ENCODE measurements at regions not wholly inside any gene's neighbourhood (a gene's known extent, or its start where the extent isn't known, plus 50 kb on each side); places are given as distances from the start of the nearest gene placed in this dataset.

DNA sequence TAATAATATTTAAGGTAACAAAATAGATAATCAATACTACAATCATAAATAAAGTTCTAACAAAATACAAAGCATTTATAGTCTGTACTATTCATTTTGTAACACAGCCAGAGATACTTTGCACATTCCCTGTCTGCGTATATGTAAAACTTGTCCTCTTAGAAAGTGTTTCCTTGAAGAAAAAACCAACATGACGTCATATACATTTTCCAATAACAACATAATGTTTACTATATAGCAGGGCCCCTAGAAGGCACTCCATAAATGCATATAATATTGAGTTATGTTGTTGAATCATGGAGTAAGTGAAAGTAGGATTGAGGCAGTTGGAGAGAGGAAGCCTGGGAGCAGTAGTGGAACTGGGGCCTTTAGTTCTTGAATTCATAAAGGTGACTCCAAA lies 371.4 kb upstream of the HTR2A start:
- FAIRE-seq, result no peak
- no peak for ATAC-seq
- Histone ChIP-seq H3K27ac (ENCODE audit: extremely low read length, insufficient read depth, low read length) (no peak overlapping the region), H2AFZ (ENCODE audit: low read length) (no peak overlapping the region), H3K36me3 (replicated peaks in 1 of 2; ENCODE audit: control insufficient read depth in 1 of 2, insufficient read depth in 2 of 2, low read length in 2 of 2) (no peaks in the 10 kb centered on the region), H3K9me3 (ENCODE audit: low read length) (no peaks in the 10 kb centered on the region), H3K4me3 (replicated peaks in 1 of 3; ENCODE audit: insufficient read depth in 1 of 3, low read depth in 2 of 3, low read length in 3 of 3) (no peak overlapping the region), H3K4me2 (ENCODE audit: low read depth, low read length) (no peak overlapping the region), H4K20me1 (ENCODE audit: insufficient read depth, low read length) (no peaks in the 10 kb centered on the region), H3K27me3 (ENCODE audit: control insufficient read depth in 1 of 2, insufficient read depth in 2 of 2, low read length in 2 of 2) (no peaks in the 10 kb centered on the region), H3K9ac (ENCODE audit: insufficient read depth, low read depth, low read length) (no peak overlapping the region), H3K79me2 (ENCODE audit: insufficient read depth, low read length) (no peaks in the 10 kb centered on the region), H3K4me1 (ENCODE audit: insufficient read depth, low read length) (no peaks in the 10 kb centered on the region)
- CTCF ChIA-PET (ENCODE audit: low intra/inter-chr PET ratio, low total read pairs), result no interaction called here
- WGBS (ENCODE audit: low lambda C conversion rate), result 28% methylated on average over 2 of the region's 2 CpGs
- in situ Hi-C loops (cut with HindIII; ENCODE audit: extremely low pct_ligation_motif_present, low pct_unique_long_range_greater_than_20kb), result no loop called here
- intact Hi-C loops (cut with micrococcal nuclease; ENCODE audit: unreplicated experiment), result no loop called here
- POLR2A ChIA-PET, result no interaction called here
- TF ChIP-seq ZNF460 (CRISPR knock-in tag; IDR thresholded peaks at IDR 0.05; ENCODE audit: borderline replicate concordance) (no peak), CREB1 (IDR thresholded peaks at IDR 0.05) (peak; percentile 77), CREB1 (CRISPR knock-in tag; IDR thresholded peaks at IDR 0.05) (no peak), ATF7 (IDR thresholded peaks at IDR 0.05) (peak; percentile 90), ATF7 (CRISPR knock-in tag; IDR thresholded peaks at IDR 0.05) (no peak), MED8 (CRISPR knock-in tag; IDR thresholded peaks at IDR 0.05; ENCODE audit: insufficient replicate concordance) (no peak), SNAPC2 (CRISPR knock-in tag; IDR thresholded peaks at IDR 0.05) (no peak)
- BruUV-seq (replicated peaks), result no TSS peak
- DNase-seq (ENCODE audit: low spot score), result no peak

DNA sequence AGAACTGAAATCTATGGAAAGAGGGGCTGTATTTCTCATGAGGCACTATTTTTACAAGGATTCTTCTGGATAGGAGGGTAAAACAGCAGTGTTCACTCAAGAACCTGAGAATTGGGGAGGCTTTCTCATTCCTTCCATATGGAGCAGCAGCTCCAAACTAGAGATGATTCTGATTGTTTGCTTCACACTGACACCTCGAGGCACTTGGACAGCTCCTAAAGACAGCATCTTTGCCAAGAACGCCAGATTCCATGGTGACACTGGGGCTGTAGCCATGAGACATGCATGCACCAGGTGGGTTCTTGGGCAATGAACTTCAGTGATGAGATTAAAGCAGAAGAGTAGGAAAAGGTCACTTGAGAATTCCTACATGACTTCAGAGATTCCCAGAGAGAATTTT lies 361.5 kb upstream of the HTR2A start:
- H3K4me2 ChIP-seq (ENCODE audit: low read depth, low read length), result no peak overlapping the region
- H4K20me1 ChIP-seq (ENCODE audit: insufficient read depth, low read length), result no peaks in the 10 kb centered on the region
- DNase-seq (ENCODE audit: low spot score), result no peak
- intact Hi-C loops (cut with micrococcal nuclease; ENCODE audit: unreplicated experiment), result no loop called here
- 0% methylated on average over 2 of the region's 2 CpGs for WGBS (ENCODE audit: low lambda C conversion rate)
- in situ Hi-C loops (cut with HindIII; ENCODE audit: extremely low pct_ligation_motif_present, low pct_unique_long_range_greater_than_20kb), result no loop called here
- no peaks in the 10 kb centered on the region for H3K36me3 ChIP-seq (replicated peaks in 1 of 2; ENCODE audit: control insufficient read depth in 1 of 2, insufficient read depth in 2 of 2, low read length in 2 of 2)
- H2AFZ ChIP-seq (ENCODE audit: low read length), result no peak overlapping the region
- H3K79me2 ChIP-seq (ENCODE audit: insufficient read depth, low read length), result no peaks in the 10 kb centered on the region
- H3K9ac ChIP-seq (ENCODE audit: insufficient read depth, low read depth, low read length), result no peak overlapping the region
- POLR2A ChIA-PET, result no interaction called here
- H3K4me3 ChIP-seq (replicated peaks in 1 of 3; ENCODE audit: insufficient read depth in 1 of 3, low read depth in 2 of 3, low read length in 3 of 3), result no peak overlapping the region
- H3K27ac ChIP-seq (ENCODE audit: extremely low read length, insufficient read depth, low read length), result no peak overlapping the region
- no peak for FAIRE-seq
- ATAC-seq, result no peak
- BruUV-seq (replicated peaks), result no TSS peak
- no peaks in the 10 kb centered on the region; a peak in 1 of 5 replicates for H3K27me3 ChIP-seq (ENCODE audit: control insufficient read depth in 1 of 2, insufficient read depth in 2 of 2, low read length in 2 of 2)
- CTCF ChIA-PET (ENCODE audit: low intra/inter-chr PET ratio, low total read pairs), result no interaction called here
- H3K4me1 ChIP-seq (ENCODE audit: insufficient read depth, low read length), result no peaks in the 10 kb centered on the region
- no peaks in the 10 kb centered on the region for H3K9me3 ChIP-seq (ENCODE audit: low read length)
- TF ChIP-seq, protein P1, sequence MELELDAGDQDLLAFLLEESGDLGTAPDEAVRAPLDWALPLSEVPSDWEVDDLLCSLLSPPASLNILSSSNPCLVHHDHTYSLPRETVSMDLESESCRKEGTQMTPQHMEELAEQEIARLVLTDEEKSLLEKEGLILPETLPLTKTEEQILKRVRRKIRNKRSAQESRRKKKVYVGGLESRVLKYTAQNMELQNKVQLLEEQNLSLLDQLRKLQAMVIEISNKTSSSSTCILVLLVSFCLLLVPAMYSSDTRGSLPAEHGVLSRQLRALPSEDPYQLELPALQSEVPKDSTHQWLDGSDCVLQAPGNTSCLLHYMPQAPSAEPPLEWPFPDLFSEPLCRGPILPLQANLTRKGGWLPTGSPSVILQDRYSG (CRISPR knock-in tag; IDR thresholded peaks at IDR 0.05), result no peak
- no peak for TF ChIP-seq ZNF564 (CRISPR knock-in tag; IDR thresholded peaks at IDR 0.05)
- no peak for TF ChIP-seq ZFX (CRISPR knock-in tag; IDR thresholded peaks at IDR 0.05; ENCODE audit: low read depth)
- TF ChIP-seq ZNF781 (CRISPR knock-in tag; IDR thresholded peaks at IDR 0.05; ENCODE audit: borderline replicate concordance, not compliant biosample characterization), result no peak
- no peak for TF ChIP-seq SCMH1 (CRISPR knock-in tag; IDR thresholded peaks at IDR 0.05; ENCODE audit: borderline replicate concordance)
- TF ChIP-seq, protein P2, sequence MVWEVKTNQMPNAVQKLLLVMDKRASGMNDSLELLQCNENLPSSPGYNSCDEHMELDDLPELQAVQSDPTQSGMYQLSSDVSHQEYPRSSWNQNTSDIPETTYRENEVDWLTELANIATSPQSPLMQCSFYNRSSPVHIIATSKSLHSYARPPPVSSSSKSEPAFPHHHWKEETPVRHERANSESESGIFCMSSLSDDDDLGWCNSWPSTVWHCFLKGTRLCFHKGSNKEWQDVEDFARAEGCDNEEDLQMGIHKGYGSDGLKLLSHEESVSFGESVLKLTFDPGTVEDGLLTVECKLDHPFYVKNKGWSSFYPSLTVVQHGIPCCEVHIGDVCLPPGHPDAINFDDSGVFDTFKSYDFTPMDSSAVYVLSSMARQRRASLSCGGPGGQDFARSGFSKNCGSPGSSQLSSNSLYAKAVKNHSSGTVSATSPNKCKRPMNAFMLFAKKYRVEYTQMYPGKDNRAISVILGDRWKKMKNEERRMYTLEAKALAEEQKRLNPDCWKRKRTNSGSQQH (CRISPR knock-in tag; IDR thresholded peaks at IDR 0.05; ENCODE audit: low read depth), result no peak
- no peak for TF ChIP-seq SP1 (IDR thresholded peaks at IDR 0.05)
- TF ChIP-seq SP1 (CRISPR knock-in tag; IDR thresholded peaks at IDR 0.05), result no peak
- TF ChIP-seq TOE1 (CRISPR knock-in tag; IDR thresholded peaks at IDR 0.05), result no peak
- TF ChIP-seq ERF (CRISPR knock-in tag; IDR thresholded peaks at IDR 0.05), result no peak
- no peak for TF ChIP-seq ZNF776 (CRISPR knock-in tag; IDR thresholded peaks at IDR 0.05)
- TF ChIP-seq WIZ (CRISPR knock-in tag; IDR thresholded peaks at IDR 0.05), result no peak
- TF ChIP-seq ZNF282 (IDR thresholded peaks at IDR 0.05; ENCODE audit: partially characterized antibody), result no peak

All from HepG2 (cell line).